Neural crest cell (in vitro differentiated cells): ENCODE measurements at regions not wholly inside any gene's neighbourhood (a gene's known extent, or its start where the extent isn't known, plus 50 kb on each side); places are given as distances from the start of the nearest gene placed in this dataset.

Source experiments
- DNase-seq: peaks from one replicate; pipeline ENCODE4 v3.0.0; 2021; ENCODE audit warnings: low read depth, mixed read lengths, low spot score
- H3K27ac Mint-ChIP-seq: one replicate; pipeline ENCODE4 v1.8.0; 2021; ENCODE audit warnings: mild to moderate bottlenecking, mixed read lengths; ENCODE audit not compliant: unreplicated experiment
- H3K27me3 Mint-ChIP-seq: 2 replicates; pipeline ENCODE4 v1.8.0; 2021; ENCODE audit warnings: low read depth, mild to moderate bottlenecking, mixed read lengths
- H3K36me3 Mint-ChIP-seq: 2 replicates; pipeline ENCODE4 v1.8.0; 2021; ENCODE audit warnings: low read depth, mild to moderate bottlenecking, mixed read lengths
- H3K4me1 Mint-ChIP-seq: 2 replicates; pipeline ENCODE4 v1.8.0; 2021; ENCODE audit warnings: mixed read lengths
- H3K4me3 Mint-ChIP-seq: one replicate; pipeline ENCODE4 v1.8.0; 2021; ENCODE audit warnings: mild to moderate bottlenecking, mixed read lengths
- H3K9me3 Mint-ChIP-seq: 2 replicates; pipeline ENCODE4 v1.8.0; 2021; ENCODE audit warnings: mixed read lengths
- CTCF ChIP-seq: fragments of 200-600 bp; sonication (generic); conservative IDR thresholded peaks from 2 replicates; pipeline ENCODE4 v1.5.0; 2021; ENCODE audit warnings: antibody characterized with exemption, mild to moderate bottlenecking

GRCh38 chr5:167147879-167148278, 1143.6 kb upstream of the WWC1 start:
- no peak overlapping the region for H3K4me3 Mint-ChIP-seq
- no peaks in the 10 kb centered on the region for H3K36me3 Mint-ChIP-seq
- peaks cover 4% of the 10 kb centered on the region for H3K4me1 Mint-ChIP-seq
- no peaks in the 10 kb centered on the region for H3K27me3 Mint-ChIP-seq
- H3K9me3 Mint-ChIP-seq, result no peaks in the 10 kb centered on the region
- no peak for DNase-seq
- H3K27ac Mint-ChIP-seq, result no peak overlapping the region
- TF ChIP-seq CTCF, result no peak

- Mint-ChIP-seq H3K27ac (no peak overlapping the region), H3K9me3 (no peaks in the 10 kb centered on the region), H3K4me1 (peaks cover 4% of the 10 kb centered on the region), H3K36me3 (no peaks in the 10 kb centered on the region), H3K27me3 (no peaks in the 10 kb centered on the region), H3K4me3 (no peak overlapping the region)
- no peak for DNase-seq
- no peak for TF ChIP-seq CTCF
These were observed 1140.8 kb upstream of the WWC1 start for GRCh38 chr5:167150661-167151060.

- no peak for DNase-seq
- no peaks in the 10 kb centered on the region for H3K9me3 Mint-ChIP-seq
- H3K27me3 Mint-ChIP-seq, result no peaks in the 10 kb centered on the region
- TF ChIP-seq CTCF, result no peak
- no peak overlapping the region for H3K27ac Mint-ChIP-seq
- H3K4me1 Mint-ChIP-seq, result no peaks in the 10 kb centered on the region
- H3K36me3 Mint-ChIP-seq, result no peaks in the 10 kb centered on the region
- no peak overlapping the region for H3K4me3 Mint-ChIP-seq
These were observed 1138.9 kb upstream of the WWC1 start for GRCh38 chr5:167152561-167152960.

- no peak overlapping the region for H3K4me3 Mint-ChIP-seq
- TF ChIP-seq CTCF, result no peak
- no peaks in the 10 kb centered on the region for H3K4me1 Mint-ChIP-seq
- no peaks in the 10 kb centered on the region for H3K27me3 Mint-ChIP-seq
- no peak for DNase-seq
- H3K36me3 Mint-ChIP-seq, result no peaks in the 10 kb centered on the region
- no peak overlapping the region for H3K27ac Mint-ChIP-seq
- no peaks in the 10 kb centered on the region for H3K9me3 Mint-ChIP-seq
These were observed 1135.9 kb upstream of the WWC1 start for GRCh38 chr5:167155387-167156005.

- no peaks in the 10 kb centered on the region for H3K27me3 Mint-ChIP-seq
- H3K4me3 Mint-ChIP-seq, result no peak overlapping the region
- H3K36me3 Mint-ChIP-seq, result no peaks in the 10 kb centered on the region
- no peak for DNase-seq
- no peak overlapping the region for H3K27ac Mint-ChIP-seq
- no peaks in the 10 kb centered on the region for H3K9me3 Mint-ChIP-seq
- TF ChIP-seq CTCF, result no peak
- H3K4me1 Mint-ChIP-seq, result no peaks in the 10 kb centered on the region
These were observed 1135.0 kb upstream of the WWC1 start for GRCh38 chr5:167156446-167156845.
